ENCODE measurements at regions not wholly inside any gene's neighbourhood (a gene's known extent, or its start where the extent isn't known, plus 50 kb on each side); places are given as distances from the start of the nearest gene placed in this dataset.
A peak's percentile ranks its signal among the peaks of the same experiment; 100 is the strongest.

DNA sequence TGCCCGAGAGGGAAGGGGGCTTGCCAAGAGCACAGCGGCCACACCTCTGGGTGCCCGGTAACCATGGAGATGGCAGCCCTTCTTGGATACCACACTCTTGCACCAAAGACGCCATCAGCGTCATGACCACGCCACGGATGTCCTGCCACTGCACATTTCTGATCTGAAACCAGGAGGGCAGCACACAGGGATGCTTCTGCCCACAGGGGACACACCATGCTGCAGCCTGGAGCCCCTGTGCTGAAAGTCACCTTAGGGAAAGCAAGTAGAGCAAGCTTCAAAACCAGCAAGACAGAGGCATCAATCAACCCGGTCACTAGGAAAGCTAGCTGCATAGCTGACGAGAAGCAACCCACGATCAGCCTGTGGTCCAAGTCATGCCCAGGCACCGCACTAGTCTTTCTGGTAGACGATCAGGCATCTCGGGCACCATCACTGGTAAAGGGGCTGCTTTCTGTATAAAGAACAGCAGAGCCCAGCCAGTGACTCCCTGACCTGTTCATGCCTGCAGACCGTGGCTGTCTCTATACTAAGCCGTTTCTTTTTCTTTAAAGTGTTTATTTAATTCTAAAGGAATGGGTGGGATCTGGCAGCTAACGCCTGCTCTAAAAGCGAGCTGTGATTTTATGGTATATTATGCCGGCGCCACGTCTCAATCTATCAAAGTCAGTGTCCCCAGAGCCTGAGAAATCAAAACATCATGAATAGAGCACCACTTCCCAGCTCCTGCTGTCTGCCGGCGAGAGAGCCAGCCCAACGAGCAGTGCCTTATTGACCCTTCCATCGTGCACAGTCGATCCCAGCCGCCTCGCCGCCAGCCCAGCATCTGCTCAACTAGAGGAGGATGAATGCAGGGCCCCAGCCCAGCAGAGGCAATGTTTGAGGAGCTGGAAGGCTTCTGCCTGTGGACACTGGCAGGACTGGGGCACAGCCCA lies 244.7 kb downstream of the RBFOX3 start:
- no peak for DNase-seq

DNA sequence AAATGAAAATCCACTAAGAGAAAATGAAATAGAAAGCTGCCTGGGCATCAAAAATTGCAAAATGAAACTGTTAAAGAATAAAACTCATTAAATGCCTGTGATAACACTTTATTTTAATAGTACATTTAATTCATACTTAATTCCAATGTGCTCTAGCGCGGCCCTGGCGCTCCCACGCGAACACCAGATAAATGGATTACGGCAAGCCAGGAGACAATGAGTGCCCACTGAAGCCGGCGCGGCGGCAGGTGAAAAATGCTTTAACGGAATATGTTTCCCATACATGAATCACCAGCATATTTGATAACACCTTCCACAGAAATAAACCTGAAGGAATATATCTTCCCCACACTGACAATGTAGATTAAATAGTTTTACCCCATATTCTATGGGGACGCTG lies 245.5 kb downstream of the RBFOX3 start:
- DNase-seq = no peak

DNA sequence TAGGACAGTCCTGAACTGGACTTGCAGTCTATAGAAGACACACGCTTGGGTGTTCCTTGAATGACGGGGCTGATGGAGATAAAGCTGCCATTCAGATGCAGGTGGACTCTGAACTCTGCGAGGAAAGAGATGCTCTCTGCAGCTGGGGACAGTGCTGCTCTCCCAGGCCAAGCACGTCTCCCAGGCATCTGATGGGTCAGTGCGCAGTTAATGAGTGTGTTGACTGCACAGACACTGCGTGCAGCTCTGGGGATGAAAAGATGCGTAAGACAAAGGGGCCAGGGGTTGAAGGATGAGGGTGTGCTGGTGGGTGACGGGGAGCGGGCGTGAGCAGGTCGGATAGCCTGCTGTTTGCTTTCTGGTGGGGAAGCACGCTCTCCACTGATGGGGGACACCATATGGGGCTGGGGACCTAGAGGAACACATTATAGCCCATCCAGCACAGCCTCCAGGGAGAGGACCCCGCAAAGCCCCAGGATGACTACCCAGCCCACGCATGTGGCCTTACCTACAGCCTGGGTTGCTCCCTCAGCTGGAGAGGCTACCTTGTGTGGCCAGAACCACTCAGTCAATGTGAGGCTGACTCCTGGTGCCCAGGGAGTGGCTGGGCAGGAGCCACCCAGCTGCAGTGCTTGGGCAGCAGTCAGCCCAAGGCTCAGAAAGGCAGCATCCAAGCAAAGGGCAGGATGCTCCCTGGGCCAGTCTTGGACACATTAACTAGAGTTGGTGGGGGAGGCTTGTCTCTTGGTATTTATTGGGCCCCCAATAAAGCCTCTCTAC lies 246.3 kb downstream of the RBFOX3 start:
- no peak for DNase-seq

DNA sequence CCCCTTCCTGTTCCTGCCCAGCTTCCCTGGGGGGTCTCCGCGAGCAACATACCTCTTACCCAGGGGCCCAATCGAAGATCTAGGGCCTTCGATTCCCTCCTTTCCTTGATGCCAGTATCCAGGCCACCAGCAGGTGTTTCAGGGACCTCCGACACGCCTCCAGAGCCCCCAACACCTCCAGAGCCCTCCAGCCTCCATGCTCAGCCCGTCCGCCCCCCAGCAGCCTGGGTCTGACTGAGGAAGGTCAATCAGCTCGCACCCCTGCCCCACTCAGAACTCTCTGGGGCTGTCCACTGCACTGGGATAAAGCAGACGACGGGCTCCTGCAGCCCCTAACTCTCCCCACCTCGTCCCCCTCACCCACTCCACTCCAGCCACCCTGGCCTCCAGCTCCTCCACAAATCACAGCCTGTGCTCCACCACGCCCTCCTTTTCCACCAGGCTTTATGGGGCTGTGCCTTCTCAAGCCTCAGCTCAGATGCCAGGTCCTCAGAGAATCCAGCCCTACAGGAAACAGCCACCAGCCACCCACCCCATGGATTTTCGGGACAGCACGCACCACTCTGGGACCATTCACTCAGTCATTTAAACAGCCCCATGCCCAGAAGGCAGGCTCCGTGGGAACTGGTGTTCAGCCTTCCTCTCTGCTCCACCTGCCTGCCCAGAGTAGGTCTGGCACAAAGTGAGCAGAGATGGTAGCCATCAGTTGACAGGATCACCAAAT lies 247.1 kb downstream of the RBFOX3 start:
- no peak for DNase-seq

DNA sequence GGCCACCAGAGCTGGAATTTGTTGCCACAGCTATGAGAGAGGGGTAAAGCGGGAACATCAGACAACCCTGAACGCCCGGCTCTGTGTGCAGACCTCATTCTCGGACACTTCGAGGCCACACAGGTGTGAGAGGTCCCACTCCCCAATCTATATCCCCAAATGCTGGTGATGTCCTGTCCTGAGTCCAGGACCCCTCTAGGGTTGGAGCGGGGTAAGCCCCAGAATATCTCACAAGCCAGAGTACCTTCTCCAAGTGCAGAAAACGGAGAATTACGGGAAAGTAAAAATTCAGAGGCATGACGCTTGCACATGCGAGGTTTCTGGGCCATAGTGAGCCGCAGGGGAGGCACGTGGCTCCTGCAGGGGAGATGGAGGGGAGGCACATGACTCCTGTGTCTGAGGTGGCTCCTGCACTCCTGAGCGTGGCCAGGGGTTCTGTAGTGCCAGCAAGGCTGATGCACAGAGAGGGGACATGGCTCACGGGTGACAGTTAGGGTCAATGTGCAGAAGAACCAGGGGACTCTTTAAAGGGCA lies 248.0 kb downstream of the RBFOX3 start:
- DNase-seq = no peak

DNA sequence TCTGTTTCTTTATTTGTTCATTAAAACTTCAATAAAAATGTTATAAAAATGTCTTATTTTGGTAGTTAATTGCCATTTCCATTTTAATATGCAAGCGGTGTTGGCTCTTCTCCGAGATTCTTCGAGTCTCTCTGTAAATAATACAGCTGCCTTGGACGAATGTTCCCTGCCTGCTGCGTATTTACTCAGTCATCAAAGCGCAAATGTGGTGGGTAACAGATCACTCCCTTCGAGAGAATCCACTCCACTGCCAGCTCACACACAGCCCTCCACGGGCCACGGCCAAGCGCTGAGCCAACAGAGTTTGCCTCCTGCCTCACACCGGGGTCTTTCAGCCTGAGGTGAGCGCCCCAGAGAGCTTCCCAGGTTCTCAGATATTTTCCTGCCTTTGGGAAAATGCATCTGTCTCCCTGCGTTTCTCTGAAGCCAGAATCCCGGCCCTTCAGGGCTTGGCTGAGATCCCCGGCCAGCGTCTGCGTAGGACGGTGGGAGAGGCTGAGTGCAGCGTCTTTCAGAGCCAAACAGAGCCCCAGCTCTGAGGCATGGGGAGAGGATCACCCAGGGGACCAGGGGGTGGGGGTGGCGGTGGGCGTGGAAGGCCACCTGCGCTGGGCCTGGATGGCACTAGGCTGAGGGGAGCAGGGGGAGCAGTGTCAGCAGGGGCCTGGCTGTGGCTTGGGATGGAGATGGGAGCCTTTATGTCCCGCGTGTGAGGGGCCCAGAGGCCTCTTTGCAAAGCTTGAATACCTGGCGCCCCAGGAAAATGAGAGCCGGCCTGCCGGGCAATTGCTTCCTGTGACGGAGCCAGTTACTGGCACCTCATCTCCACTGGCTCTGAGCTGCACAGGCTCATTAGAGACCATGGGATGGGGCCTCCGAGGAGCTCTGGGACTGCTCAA lies 248.7 kb downstream of the RBFOX3 start:
- DNase-seq = peak; percentile 34

DNA sequence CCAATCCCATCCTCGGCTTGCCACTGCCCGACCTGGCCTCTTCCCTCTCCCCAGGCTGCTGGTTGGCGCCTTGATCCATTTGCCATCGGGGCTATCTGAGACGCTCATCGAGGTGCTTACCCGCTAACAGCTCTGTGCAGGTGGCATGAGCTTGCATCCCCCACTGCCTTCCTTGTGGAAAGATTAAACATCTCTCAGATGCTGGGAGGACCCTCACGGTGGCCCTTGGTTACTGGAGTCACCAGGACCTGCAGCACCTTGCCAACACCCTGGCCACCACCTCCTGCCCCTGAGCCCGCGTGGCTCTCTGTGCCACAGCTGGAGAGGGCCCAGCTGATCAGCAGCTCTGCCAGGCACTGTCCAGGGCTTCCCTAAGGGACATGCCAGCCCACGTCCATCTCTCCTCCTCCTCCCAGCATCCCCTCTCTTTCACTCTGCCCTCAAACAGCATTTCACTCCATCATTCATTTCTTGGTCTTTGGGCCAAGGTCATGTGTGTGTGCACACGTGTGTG lies 249.6 kb downstream of the RBFOX3 start:
- DNase-seq = no peak

DNA sequence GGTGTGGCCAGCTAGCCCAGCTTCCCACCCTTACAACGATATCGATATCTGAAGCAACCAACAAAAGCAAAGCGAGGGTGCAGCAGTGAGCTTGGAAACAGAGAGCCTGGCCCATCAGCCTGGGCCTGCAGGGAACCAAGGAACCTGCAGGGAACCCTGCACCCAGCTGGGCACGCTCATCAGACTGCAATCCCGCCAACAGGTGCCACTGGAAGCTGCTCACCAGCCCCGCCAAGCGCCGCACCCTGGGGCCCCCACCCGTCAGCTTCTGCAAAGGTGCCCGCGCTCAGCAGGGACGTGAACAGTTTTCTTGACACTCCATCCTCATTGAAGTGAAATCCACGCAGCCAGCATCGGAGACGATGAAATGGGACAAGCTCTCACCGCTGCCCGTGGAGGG lies 250.7 kb downstream of the RBFOX3 start:
- DNase-seq = no peak

DNA sequence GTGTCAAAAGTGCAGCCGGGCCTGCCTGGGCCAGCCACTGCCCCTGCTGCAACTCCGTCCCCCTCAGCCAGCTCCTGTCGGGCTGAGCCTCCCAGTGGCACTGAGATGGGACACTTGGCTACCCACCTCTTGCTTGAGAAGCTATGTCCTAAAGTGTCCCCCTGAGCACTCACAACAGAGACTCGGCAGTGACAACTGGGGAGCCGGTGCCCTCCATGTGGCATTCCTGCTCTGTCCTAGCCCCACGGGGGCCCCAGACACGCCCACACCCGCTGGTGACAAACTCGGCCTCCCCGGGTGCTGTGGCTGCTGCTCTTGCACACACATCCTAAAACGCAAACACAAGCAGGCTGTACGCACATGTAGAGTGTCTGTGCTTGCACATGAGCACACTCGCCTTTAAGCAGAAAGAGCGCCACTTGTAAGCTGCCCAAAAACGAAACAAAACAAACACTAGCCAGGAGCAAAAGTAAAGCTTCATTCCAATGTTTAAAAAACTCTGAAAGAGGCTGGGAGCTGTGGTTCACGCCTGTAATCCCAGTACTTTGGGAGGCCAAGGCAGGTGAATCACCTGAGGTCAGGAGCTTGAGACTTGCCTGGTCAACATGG lies 253.9 kb downstream of the RBFOX3 start:
- no peak for DNase-seq

DNA sequence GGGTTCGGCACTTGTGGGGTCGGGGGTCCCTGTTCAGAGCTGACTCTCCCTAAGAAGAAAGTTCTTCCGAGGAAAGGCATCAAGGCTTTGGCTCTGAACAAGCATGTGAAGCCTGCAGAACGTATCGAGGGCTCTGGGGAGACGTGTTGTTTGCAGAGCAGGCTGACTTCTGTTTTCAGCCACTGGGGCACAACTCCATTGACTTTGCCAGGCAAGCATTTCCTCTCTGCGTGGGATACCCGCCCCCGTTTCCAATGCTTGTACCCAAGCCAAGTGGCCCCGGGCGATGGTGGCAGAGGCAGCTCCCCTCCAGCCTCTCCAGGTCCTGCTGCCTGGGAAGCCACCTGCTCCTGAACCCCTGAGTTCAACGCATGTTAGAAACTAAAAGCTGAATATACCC lies 255.7 kb downstream of the RBFOX3 start:
- peak; percentile 83 for DNase-seq

DNA sequence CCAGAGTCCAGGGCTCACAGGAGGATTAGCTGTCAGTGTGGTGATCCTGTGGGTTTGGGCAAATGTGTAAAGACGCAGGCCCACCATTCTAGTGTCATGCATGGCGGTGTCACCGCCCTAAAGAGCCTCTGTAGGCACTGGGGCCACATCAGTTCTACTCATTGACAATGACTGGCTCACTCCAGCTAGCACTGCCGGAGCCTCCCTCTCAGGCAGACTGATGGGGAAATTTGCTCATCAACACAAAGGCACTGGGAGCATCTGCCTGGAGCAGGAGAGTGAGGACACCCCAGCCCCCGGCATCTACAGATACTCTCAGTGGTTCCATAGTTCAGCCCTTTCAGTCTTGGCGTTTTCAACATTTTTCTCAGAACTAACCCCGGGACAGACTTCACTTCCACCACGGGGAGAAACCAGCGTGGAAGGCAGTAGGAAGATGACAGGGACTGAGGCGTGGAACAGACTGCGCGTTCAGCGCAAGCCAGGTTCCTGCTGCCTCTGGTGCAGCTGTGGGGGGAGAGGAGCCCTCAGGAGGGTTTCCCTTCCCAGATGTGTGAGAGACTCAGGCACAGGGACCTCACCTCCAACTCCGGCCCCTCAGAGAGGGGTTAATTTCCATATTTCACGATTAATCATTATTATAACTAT lies 256.6 kb downstream of the RBFOX3 start:
- no peak for DNase-seq

DNA sequence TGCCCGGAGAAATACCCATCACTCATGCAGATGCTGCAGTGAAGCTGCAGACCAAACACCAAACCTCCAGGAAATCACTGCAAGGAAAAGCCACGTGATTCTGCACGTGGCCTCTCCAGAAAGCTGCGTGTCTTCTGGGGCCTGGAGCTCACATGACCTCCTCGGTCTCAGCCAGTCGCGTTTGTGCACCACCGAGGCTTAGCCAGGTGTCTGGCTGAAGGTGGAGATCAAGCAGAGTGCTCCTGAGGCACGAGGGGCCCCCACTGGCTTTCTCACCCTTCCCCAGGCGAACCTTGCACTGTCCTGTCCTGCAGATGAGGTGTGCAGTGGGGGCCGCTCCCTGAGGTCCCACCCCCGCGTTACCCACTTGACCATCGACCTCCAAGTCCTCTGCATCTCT lies 257.3 kb downstream of the RBFOX3 start:
- DNase-seq = no peak

DNA sequence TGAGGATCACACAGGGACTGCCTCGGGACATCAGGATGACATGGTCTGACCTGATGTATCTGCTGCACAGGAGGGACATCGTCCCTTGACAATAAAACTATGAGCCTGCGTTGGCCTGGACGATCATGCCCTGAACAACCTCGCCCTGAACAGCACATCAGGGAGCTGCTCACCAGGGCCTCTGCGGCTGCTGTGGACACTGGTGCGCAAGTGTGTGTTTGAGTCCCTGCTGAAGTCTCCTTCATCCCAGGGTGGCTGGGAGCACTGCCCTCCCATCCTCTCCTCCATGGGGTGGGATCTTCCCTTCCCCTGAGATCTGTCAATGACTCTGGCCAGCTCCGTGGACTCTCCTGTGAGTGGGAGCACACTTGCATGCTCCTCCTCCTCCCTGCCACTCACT lies 257.8 kb downstream of the RBFOX3 start:
- DNase-seq = no peak

DNA sequence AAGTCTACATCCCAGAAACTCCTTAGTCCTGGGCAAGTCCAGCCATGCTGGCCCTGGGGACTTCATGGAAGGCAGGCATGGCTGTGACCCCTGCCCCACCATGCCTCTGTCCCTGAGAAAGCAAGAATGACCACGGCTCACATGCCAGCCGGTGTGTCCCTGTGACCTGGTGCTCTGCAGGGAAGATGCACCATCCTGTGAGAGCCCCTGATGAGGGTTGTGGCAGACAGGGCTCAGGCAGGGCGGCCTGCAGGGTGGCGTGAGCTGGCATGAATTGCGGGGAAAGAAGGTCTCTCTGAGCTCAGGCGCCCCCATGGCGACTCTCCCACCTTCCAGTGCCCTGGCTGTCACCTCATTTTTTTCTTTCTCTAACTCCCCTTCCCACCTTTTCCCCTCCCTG lies 260.3 kb downstream of the RBFOX3 start:
- no peak for DNase-seq

DNA sequence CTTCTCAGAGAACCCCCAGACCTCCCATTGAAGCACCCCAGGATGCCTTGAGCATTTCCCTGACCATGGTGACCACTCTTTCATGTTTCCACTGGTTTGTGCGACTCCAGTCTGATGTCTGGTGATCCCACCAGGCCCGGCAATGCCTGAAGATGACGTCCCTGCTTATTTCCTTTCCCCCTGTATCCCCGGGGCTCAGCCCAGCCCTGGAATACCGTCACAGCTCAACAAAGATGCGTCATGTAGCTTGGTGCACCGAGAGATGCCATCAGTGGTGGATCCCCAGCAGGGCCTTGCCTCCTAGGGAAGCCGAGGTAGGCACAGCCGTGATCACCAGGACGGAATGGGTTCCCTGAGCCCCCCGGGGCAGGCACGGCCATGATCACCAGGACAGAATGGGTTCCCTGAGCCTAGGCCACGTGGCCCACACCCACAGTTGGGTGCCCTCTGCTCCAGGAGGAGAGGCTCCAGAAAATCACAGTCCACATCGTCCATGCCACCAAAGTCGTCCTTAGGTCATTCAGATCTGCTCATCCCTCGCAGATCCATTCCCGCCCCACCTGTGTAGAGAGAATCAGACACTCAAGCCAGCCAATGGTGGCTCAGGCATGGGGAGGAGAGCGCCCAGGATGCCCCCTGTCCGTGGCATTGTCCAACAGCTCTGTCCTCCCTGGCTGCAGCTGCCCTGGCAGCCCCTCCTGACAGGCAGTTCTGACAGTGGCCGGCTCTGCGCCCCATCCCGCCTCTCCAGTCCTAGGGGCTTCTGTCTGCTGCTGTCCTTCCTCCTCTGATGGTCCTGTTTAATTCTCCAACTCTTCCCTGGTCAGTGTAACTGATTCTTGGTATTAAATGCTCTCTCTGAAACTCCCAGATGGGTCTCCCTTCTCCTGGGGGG lies 261.1 kb downstream of the RBFOX3 start:
- no peak for DNase-seq

DNA sequence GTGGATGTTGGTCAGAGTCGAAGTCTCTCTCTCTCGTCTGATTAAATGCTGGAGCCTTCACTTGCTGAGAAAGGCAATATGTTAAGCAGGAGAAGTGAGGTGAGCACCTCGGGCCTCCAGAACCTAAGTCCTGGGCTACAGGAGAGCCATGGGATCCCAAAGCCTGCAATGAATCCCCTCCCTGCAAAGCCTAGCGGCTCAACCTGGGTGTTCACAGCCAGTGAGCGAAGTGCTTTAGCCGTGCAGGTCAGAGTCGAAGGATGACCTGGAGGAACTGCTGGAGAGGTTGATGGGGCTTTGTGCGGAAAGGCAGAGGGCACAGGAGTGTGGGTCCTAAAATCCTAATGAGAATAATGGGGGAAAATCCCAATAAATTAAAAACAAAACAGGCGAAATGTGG lies 267.8 kb downstream of the ENGASE start:
- no peak for DNase-seq

DNA sequence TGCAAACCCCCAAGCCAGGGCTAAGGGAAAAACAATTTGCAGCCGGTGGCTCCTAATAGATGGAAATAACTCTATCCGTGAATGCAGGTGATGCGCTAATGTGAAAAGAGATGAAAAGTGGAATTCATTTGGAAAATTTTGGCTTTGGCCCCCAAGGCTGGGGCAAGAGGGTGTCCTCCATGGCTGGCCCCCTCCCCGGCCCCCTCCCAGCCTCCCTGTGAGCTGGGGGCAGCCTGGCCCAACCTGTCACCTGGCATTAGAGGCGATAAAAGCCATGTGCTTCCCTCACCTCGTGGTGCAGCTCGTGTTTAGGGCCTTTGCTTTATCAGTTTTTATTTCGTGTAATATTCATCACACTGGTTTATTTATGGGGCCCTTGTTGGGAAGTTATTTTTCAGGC lies 267.2 kb downstream of the ENGASE start:
- DNase-seq = no peak

DNA sequence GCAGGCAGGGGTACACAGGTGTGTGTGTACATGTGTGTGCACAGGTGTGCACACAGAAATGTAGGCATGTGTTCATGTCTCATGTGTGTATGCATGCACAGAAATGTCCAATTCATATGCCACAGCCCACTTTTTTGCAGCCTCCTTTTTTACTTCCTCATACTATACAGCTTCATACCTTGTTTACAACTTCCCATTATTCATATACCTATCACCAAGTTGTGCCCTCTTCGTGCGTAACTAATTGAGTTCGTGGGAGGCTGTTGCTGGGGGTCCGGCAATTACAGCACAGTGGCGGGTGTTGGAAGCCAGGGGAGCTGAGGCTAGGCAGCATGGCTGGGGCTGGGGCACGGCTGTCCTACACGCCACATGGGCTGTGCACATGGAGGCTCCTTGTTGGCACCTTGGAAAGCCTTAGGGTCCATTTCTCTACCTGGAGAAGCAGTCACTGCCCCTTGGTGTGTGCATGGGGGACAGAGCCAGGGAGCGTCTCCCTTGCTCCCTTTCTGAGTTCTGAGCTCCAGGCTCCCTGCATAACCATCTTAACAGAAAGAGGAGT lies 266.7 kb downstream of the ENGASE start:
- no peak for DNase-seq

Measured in NCI-H345 (cell line).